HL-60 (cell line): ENCODE measurements at regions not wholly inside any gene's neighbourhood (a gene's known extent, or its start where the extent isn't known, plus 50 kb on each side); places are given as distances from the start of the nearest gene placed in this dataset.
"Not testable (repeated sequence)": the region's sequence is repeated elsewhere in the genome, so short reads cannot be mapped to it uniquely, and the experiment has no call there.

Experiments
- POLR2AphosphoS5 ChIP-seq: IDR thresholded peaks from 2 replicates; pipeline ENCODE4 v1.6.1; 2012; ENCODE audit warnings: low read depth
- TF ChIP-seq, protein P1 (sequence below): IDR thresholded peaks from one replicate; pipeline ENCODE4 v1.5.1; 2011; ENCODE audit warnings: low read length, control low read depth, inconsistent platforms; ENCODE audit not compliant: insufficient read depth

- TF ChIP-seq POLR2AphosphoS5, result not testable (repeated sequence)
- TF ChIP-seq, protein P1, sequence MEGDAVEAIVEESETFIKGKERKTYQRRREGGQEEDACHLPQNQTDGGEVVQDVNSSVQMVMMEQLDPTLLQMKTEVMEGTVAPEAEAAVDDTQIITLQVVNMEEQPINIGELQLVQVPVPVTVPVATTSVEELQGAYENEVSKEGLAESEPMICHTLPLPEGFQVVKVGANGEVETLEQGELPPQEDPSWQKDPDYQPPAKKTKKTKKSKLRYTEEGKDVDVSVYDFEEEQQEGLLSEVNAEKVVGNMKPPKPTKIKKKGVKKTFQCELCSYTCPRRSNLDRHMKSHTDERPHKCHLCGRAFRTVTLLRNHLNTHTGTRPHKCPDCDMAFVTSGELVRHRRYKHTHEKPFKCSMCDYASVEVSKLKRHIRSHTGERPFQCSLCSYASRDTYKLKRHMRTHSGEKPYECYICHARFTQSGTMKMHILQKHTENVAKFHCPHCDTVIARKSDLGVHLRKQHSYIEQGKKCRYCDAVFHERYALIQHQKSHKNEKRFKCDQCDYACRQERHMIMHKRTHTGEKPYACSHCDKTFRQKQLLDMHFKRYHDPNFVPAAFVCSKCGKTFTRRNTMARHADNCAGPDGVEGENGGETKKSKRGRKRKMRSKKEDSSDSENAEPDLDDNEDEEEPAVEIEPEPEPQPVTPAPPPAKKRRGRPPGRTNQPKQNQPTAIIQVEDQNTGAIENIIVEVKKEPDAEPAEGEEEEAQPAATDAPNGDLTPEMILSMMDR, result not testable (repeated sequence)
Observed at GRCh38 chr3:75500357-75500756, 163.8 kb upstream of the FRG2C start.
